ENCODE measurements at regions not wholly inside any gene's neighbourhood (a gene's known extent, or its start where the extent isn't known, plus 50 kb on each side); places are given as distances from the start of the nearest gene placed in this dataset.
"Not testable (repeated sequence)": the region's sequence is repeated elsewhere in the genome, so short reads cannot be mapped to it uniquely, and the experiment has no call there.

DNA sequence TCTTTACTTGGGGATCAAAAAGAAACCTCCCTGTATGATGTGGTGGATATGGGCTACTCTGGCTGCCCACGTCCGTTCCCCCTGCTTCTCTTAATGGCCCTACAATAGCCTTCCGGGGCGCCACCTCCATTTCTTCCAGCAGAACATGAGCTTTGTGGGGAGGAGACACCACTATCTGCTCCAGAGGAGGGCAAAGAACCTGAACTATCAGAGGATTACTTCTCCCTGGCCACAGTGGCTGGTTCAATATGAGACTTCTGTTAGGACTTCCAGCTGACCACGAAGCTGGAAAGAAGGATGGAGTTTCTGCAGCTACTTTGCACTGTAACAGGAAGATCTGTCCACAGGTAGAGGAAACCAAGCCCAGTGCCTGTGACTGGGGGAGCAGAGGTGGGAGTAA, 72.8 kb downstream of the CLEC18A start:
- H3K9me3 Mint-ChIP-seq; H3K27me3 Mint-ChIP-seq (ENCODE audit: low read depth in 3 of 3); intact Hi-C loops (cut with micrococcal nuclease); DNase-seq; H3K9me3 ChIP-seq (replicated peaks in 1 of 2; ENCODE audit: control insufficient read depth in 1 of 2, insufficient read depth in 1 of 2, low read length in 2 of 2); H2AFZ ChIP-seq (ENCODE audit: insufficient read depth, low read depth, low read length, poor library complexity, severe bottlenecking); H3K9ac ChIP-seq (ENCODE audit: insufficient read depth, low read length, poor library complexity, severe bottlenecking); H4K20me1 ChIP-seq (ENCODE audit: insufficient read depth, low read length); H3K4me3 Mint-ChIP-seq; H3K79me2 ChIP-seq (ENCODE audit: insufficient read depth, low read length); H3K27me3 ChIP-seq (ENCODE audit: control insufficient read depth in 2 of 2, insufficient read depth in 2 of 2, low read length in 2 of 2); H3K4me2 ChIP-seq (replicated peaks; ENCODE audit: extremely low read depth, low read length, poor library complexity, severe bottlenecking); H3K27ac ChIP-seq (ENCODE audit: low read depth in 1 of 2, low read length in 2 of 2); H3K4me3 ChIP-seq (replicated peaks in 1 of 3; ENCODE audit: low read depth in 2 of 3, low read length in 3 of 3); H3K4me1 ChIP-seq (ENCODE audit: control insufficient read depth in 1 of 2, insufficient read depth in 2 of 2, low read length in 2 of 2); H3K4me1 Mint-ChIP-seq: not testable (repeated sequence)
- peak overlapping the region in 3 of 7 donors; percentile 15 to 75 (median 27) for H3K27ac Mint-ChIP-seq
- H3K36me3 ChIP-seq (replicated peaks in 1 of 2; ENCODE audit: control insufficient read depth in 1 of 2, insufficient read depth in 2 of 2, low read length in 2 of 2), result peaks cover 24 to 37% of the 10 kb centered on the region in 2 donors
- peaks cover 43 to 69% of the 10 kb centered on the region in 2 donors for H3K36me3 Mint-ChIP-seq
- 100% methylated on average over 3 of the region's 5 CpGs for WGBS (ENCODE audit: insufficient coverage)

DNA sequence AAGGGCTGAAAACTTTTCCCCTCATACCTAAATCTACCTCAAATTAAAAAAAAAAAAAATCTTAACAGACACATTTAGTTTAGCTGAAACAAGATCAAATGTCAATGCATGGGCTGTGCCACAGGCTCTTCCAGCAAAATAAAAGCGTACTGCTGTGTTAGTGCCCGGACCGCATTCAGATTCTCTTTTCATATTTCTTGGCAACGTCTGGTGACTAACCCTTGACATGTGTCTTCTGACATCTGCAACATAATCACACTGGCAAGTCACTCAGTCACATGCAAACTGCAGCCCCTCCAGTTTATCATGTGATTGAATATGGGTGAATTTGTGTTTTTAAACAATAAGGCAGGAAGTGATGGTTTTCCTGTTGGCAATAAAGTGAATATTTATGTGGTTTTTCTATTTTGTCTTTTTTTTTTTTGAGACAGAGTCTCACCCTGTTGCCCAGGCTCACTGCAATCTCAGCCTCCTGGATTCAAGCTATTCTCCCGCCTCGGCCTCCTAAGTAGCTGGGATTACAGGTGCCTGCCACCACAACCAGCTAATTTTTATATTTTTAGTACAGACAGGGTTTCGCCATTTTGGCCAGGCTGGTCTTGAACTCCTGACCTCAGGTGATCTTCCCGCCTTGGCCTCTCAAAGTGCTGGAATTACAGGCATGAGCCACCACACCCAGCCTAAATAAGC, 75.2 kb downstream of the CLEC18A start:
- 0% methylated on average over 3 of the region's 8 CpGs for WGBS (ENCODE audit: insufficient coverage)
- not testable (repeated sequence) for H3K27ac ChIP-seq (ENCODE audit: low read depth in 1 of 2, low read length in 2 of 2); H3K27me3 ChIP-seq (ENCODE audit: control insufficient read depth in 2 of 2, insufficient read depth in 2 of 2, low read length in 2 of 2)

DNA sequence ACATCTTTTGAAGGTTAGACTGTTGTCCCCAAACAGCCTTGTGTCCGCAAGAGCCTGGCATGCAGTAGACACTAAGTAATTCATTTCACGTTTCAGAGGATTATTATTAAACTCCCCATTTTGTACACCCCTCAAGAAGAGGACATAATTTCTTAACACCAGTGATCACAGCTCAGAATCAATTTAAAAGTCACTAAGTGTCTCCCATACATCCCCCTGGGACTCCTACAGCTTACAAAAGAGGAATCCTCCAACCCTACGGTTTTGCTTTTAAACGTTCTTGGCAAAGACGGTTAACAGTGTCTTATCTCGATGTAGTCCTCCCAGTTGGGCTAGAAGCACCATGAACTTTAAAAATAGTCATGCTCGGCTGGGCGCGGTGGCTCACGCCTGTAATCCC, 81.2 kb upstream of the PDPR start:
- H3K4me3 ChIP-seq (replicated peaks in 1 of 3; ENCODE audit: low read depth in 2 of 3, low read length in 3 of 3); intact Hi-C loops (cut with micrococcal nuclease); H3K4me2 ChIP-seq (replicated peaks; ENCODE audit: extremely low read depth, low read length, poor library complexity, severe bottlenecking); H3K9me3 Mint-ChIP-seq; H3K27me3 ChIP-seq (ENCODE audit: control insufficient read depth in 2 of 2, insufficient read depth in 2 of 2, low read length in 2 of 2); H2AFZ ChIP-seq (ENCODE audit: insufficient read depth, low read depth, low read length, poor library complexity, severe bottlenecking); H3K9ac ChIP-seq (ENCODE audit: insufficient read depth, low read length, poor library complexity, severe bottlenecking); H3K4me3 Mint-ChIP-seq; H3K27ac ChIP-seq (ENCODE audit: low read depth in 1 of 2, low read length in 2 of 2); H3K79me2 ChIP-seq (ENCODE audit: insufficient read depth, low read length); H3K27me3 Mint-ChIP-seq (ENCODE audit: low read depth in 3 of 3); H3K4me1 ChIP-seq (ENCODE audit: control insufficient read depth in 1 of 2, insufficient read depth in 2 of 2, low read length in 2 of 2); H3K4me1 Mint-ChIP-seq; H4K20me1 ChIP-seq (ENCODE audit: insufficient read depth, low read length); H3K27ac Mint-ChIP-seq; H3K9me3 ChIP-seq (replicated peaks in 1 of 2; ENCODE audit: control insufficient read depth in 1 of 2, insufficient read depth in 1 of 2, low read length in 2 of 2); DNase-seq: not testable (repeated sequence)
- H3K36me3 ChIP-seq (replicated peaks in 1 of 2; ENCODE audit: control insufficient read depth in 1 of 2, insufficient read depth in 2 of 2, low read length in 2 of 2), result peaks cover 13 to 45% of the 10 kb centered on the region in 2 donors
- H3K36me3 Mint-ChIP-seq, result peaks cover 60 to 72% of the 10 kb centered on the region in 2 donors
- 92% methylated on average over 4 of the region's 10 CpGs for WGBS (ENCODE audit: insufficient coverage)

More for the DNA sequence above, 75.2 kb downstream of the CLEC18A start:
- peak; percentile 17 to 59 (median 33) for DNase-seq
- H3K4me3 Mint-ChIP-seq; H2AFZ ChIP-seq (ENCODE audit: insufficient read depth, low read depth, low read length, poor library complexity, severe bottlenecking); H3K79me2 ChIP-seq (ENCODE audit: insufficient read depth, low read length); intact Hi-C loops (cut with micrococcal nuclease); H3K9me3 ChIP-seq (replicated peaks in 1 of 2; ENCODE audit: control insufficient read depth in 1 of 2, insufficient read depth in 1 of 2, low read length in 2 of 2); H3K4me1 ChIP-seq (ENCODE audit: control insufficient read depth in 1 of 2, insufficient read depth in 2 of 2, low read length in 2 of 2); H3K9me3 Mint-ChIP-seq; H3K4me2 ChIP-seq (replicated peaks; ENCODE audit: extremely low read depth, low read length, poor library complexity, severe bottlenecking); H3K9ac ChIP-seq (ENCODE audit: insufficient read depth, low read length, poor library complexity, severe bottlenecking); H3K4me3 ChIP-seq (replicated peaks in 1 of 3; ENCODE audit: low read depth in 2 of 3, low read length in 3 of 3); H3K4me1 Mint-ChIP-seq; H4K20me1 ChIP-seq (ENCODE audit: insufficient read depth, low read length); H3K27me3 Mint-ChIP-seq (ENCODE audit: low read depth in 3 of 3): not testable (repeated sequence)
- H3K36me3 ChIP-seq (replicated peaks in 1 of 2; ENCODE audit: control insufficient read depth in 1 of 2, insufficient read depth in 2 of 2, low read length in 2 of 2), result peaks cover 17 to 36% of the 10 kb centered on the region in 2 donors
- peaks cover 47 to 66% of the 10 kb centered on the region in 2 donors for H3K36me3 Mint-ChIP-seq
- H3K27ac Mint-ChIP-seq, result peak overlapping the region in 5 of 7 donors; percentile 41 to 80 (median 56)

DNA sequence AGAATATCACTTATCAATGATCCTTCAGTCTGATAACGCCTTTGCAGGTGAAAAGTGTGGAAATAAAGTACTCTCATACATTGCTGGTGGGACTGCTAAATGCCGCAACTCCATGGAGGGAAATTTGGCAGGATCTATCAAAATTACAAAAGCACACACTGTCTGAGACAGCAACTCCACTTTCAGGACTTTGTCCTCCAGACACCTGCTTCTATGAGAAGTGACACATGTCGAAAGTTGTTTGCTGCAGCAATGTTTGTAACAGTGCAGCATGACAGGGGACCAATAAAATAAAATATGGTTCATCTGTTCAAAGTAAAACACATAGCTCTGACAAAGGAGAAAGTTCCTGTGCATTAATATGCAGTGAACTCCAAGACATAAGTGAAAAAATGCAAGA, 76.2 kb upstream of the PDPR start:
- H3K9ac ChIP-seq (ENCODE audit: insufficient read depth, low read length, poor library complexity, severe bottlenecking); DNase-seq; H3K4me3 ChIP-seq (replicated peaks in 1 of 3; ENCODE audit: low read depth in 2 of 3, low read length in 3 of 3); H3K4me3 Mint-ChIP-seq; H2AFZ ChIP-seq (ENCODE audit: insufficient read depth, low read depth, low read length, poor library complexity, severe bottlenecking); H3K79me2 ChIP-seq (ENCODE audit: insufficient read depth, low read length); H3K9me3 Mint-ChIP-seq; H3K27me3 ChIP-seq (ENCODE audit: control insufficient read depth in 2 of 2, insufficient read depth in 2 of 2, low read length in 2 of 2); H3K27ac Mint-ChIP-seq; H3K27me3 Mint-ChIP-seq (ENCODE audit: low read depth in 3 of 3); H3K9me3 ChIP-seq (replicated peaks in 1 of 2; ENCODE audit: control insufficient read depth in 1 of 2, insufficient read depth in 1 of 2, low read length in 2 of 2); H3K4me1 Mint-ChIP-seq; H3K27ac ChIP-seq (ENCODE audit: low read depth in 1 of 2, low read length in 2 of 2); H3K4me2 ChIP-seq (replicated peaks; ENCODE audit: extremely low read depth, low read length, poor library complexity, severe bottlenecking); H3K4me1 ChIP-seq (ENCODE audit: control insufficient read depth in 1 of 2, insufficient read depth in 2 of 2, low read length in 2 of 2); H4K20me1 ChIP-seq (ENCODE audit: insufficient read depth, low read length); intact Hi-C loops (cut with micrococcal nuclease): not testable (repeated sequence)
- peaks cover 50 to 59% of the 10 kb centered on the region in 2 donors for H3K36me3 Mint-ChIP-seq
- no CpG with 5 or more reads among the region's 3 CpGs for WGBS (ENCODE audit: insufficient coverage)
- peaks cover 21 to 32% of the 10 kb centered on the region in 2 donors for H3K36me3 ChIP-seq (replicated peaks in 1 of 2; ENCODE audit: control insufficient read depth in 1 of 2, insufficient read depth in 2 of 2, low read length in 2 of 2)
